Testis (tissue), 2 donors: ENCODE measurements at regions not wholly inside any gene's neighbourhood (a gene's known extent, or its start where the extent isn't known, plus 50 kb on each side); places are given as distances from the start of the nearest gene placed in this dataset.

Experiments
- DNase-seq: peaks from one replicate; pipeline ENCODE4 v3.0.0-alpha.2; 2019
- H3K27ac ChIP-seq, 2 donors: fragments of 200-600 bp; sonication (generic); one replicate each; pipeline ENCODE4 v1.5.1; 2019
- H3K27me3 ChIP-seq: fragments of 200-600 bp; sonication (generic); one replicate; pipeline ENCODE4 v1.5.1; 2019
- H3K36me3 ChIP-seq: fragments of 200-600 bp; sonication (generic); one replicate; pipeline ENCODE4 v1.5.1; 2017; ENCODE audit warnings: low read depth; ENCODE audit errors: missing control alignments
- H3K4me1 ChIP-seq: fragments of 200-600 bp; sonication (generic); one replicate; pipeline ENCODE4 v1.5.1; 2019
- H3K4me3 ChIP-seq, 2 donors: fragments of 200-600 bp; sonication (generic); one replicate each; pipeline ENCODE4 v1.5.1; 2017 to 2019
- H3K9me3 ChIP-seq: fragments of 200-600 bp; sonication (generic); one replicate; pipeline ENCODE4 v1.5.1; 2017
- CTCF ChIP-seq, 3 experiments: fragments of 450-650 bp in 2 of 3; fragments of 200-600 bp in 1 of 3; sonication (generic) in 1 of 3; IDR thresholded peaks; one replicate each; pipeline ENCODE4 v1.5.1; 2016 to 2019; ENCODE audit warnings: antibody characterized with exemption in 3 of 3, mild to moderate bottlenecking in 2 of 3, moderate library complexity in 1 of 3
- POLR2A ChIP-seq: fragments of 450-650 bp; IDR thresholded peaks from one replicate; pipeline ENCODE4 v1.6.1; 2017; ENCODE audit warnings: antibody characterized with exemption, mild to moderate bottlenecking, moderate library complexity
- WGBS, 2 donors: methylation state at CpG; one replicate each; pipeline ENCODE4 v1.1.5; 2018; 5-methylcytosine and 5-hydroxymethylcytosine counted together
- intact Hi-C: fragments of 100-400 bp; cut with DNase I; formaldehyde crosslinking; loops from one replicate; pipeline ENCODE4 v1.15.1; 2023; ENCODE audit warnings: low total_unique reads

GRCh38 chr10:8302565-8302964 lies 248.1 kb downstream of the GATA3 start:
- Histone ChIP-seq H3K9me3 (no peaks in the 10 kb centered on the region), H3K27me3 (no peaks in the 10 kb centered on the region), H3K36me3 (no peaks in the 10 kb centered on the region), H3K4me1 (no peaks in the 10 kb centered on the region), H3K4me3 (no peak overlapping the region), H3K27ac (no peak overlapping the region)
- DNase-seq: no peak
- intact Hi-C loops: no loop called here
- TF ChIP-seq CTCF (IDR thresholded peaks at IDR 0.05): no peak
- no peak for TF ChIP-seq POLR2A
- 86 to 94% methylated on average over 6 of the region's 6 CpGs for WGBS, 2 donors

- intact Hi-C loops: no loop called here
- TF ChIP-seq POLR2A (no peak), CTCF (IDR thresholded peaks at IDR 0.05) (no peak)
- no peak overlapping the region for H3K27ac ChIP-seq
Observed at GRCh38 chr10:8304861-8305260, 250.4 kb downstream of the GATA3 start.

GRCh38 chr10:8305876-8306652 lies 251.6 kb downstream of the GATA3 start:
- no peak overlapping the region for H3K27ac ChIP-seq
- no peak for TF ChIP-seq POLR2A
- no peak for TF ChIP-seq CTCF (IDR thresholded peaks at IDR 0.05)
- H3K9me3 ChIP-seq: no peaks in the 10 kb centered on the region
- intact Hi-C loops: no loop called here
- H3K4me3 ChIP-seq: no peak overlapping the region
- no peak for DNase-seq
- H3K36me3 ChIP-seq: no peaks in the 10 kb centered on the region
- WGBS, 2 donors: 72% methylated on average over 9 of the region's 9 CpGs
- H3K4me1 ChIP-seq: no peaks in the 10 kb centered on the region
- no peaks in the 10 kb centered on the region for H3K27me3 ChIP-seq

More at GRCh38 chr10:8304861-8305260, 250.4 kb downstream of the GATA3 start:
- H3K27me3 ChIP-seq: no peaks in the 10 kb centered on the region
- WGBS, 2 donors: 81 to 86% methylated on average over 10 of the region's 10 CpGs
- DNase-seq: no peak
- H3K36me3 ChIP-seq: no peaks in the 10 kb centered on the region
- H3K9me3 ChIP-seq: no peaks in the 10 kb centered on the region
- no peak overlapping the region for H3K4me3 ChIP-seq
- no peaks in the 10 kb centered on the region for H3K4me1 ChIP-seq

- Histone ChIP-seq H3K4me1 (no peaks in the 10 kb centered on the region), H3K36me3 (no peaks in the 10 kb centered on the region), H3K9me3 (no peaks in the 10 kb centered on the region), H3K27me3 (no peaks in the 10 kb centered on the region), H3K4me3 (no peak overlapping the region), H3K27ac (no peak overlapping the region)
- DNase-seq: no peak
- intact Hi-C loops: no loop called here
- WGBS, 2 donors: 82% methylated on average over 4 of the region's 4 CpGs
- TF ChIP-seq POLR2A (no peak), CTCF (IDR thresholded peaks at IDR 0.05) (no peak)
Observed at GRCh38 chr10:8306685-8307364, 252.3 kb downstream of the GATA3 start.
